HL-60 (cell line): ENCODE measurements at regions not wholly inside any gene's neighbourhood (a gene's known extent, or its start where the extent isn't known, plus 50 kb on each side); places are given as distances from the start of the nearest gene placed in this dataset.

ENCODE experiments used
- CTCF ChIP-seq: IDR thresholded peaks from one replicate; pipeline ENCODE4 v1.5.1; 2011; ENCODE audit warnings: low read length, control low read depth, inconsistent platforms; ENCODE audit not compliant: insufficient read depth
- POLR2AphosphoS5 ChIP-seq: IDR thresholded peaks from 2 replicates; pipeline ENCODE4 v1.6.1; 2012; ENCODE audit warnings: low read depth
- SPI1 ChIP-seq: IDR thresholded peaks from 2 replicates; pipeline ENCODE4 v1.6.1; 2012; ENCODE audit warnings: low read depth, mild to moderate bottlenecking, borderline replicate concordance
- TF ChIP-seq, protein P1 (sequence below): IDR thresholded peaks from 2 replicates; pipeline ENCODE4 v1.6.1; 2012; ENCODE audit warnings: low read depth; ENCODE audit not compliant: insufficient replicate concordance

GRCh38 chr2:62291052-62291451 is 95.1 kb downstream of the B3GNT2 start:
- TF ChIP-seq CTCF: no peak
- TF ChIP-seq POLR2AphosphoS5: no peak
- TF ChIP-seq SPI1: no peak
- TF ChIP-seq, protein P1, sequence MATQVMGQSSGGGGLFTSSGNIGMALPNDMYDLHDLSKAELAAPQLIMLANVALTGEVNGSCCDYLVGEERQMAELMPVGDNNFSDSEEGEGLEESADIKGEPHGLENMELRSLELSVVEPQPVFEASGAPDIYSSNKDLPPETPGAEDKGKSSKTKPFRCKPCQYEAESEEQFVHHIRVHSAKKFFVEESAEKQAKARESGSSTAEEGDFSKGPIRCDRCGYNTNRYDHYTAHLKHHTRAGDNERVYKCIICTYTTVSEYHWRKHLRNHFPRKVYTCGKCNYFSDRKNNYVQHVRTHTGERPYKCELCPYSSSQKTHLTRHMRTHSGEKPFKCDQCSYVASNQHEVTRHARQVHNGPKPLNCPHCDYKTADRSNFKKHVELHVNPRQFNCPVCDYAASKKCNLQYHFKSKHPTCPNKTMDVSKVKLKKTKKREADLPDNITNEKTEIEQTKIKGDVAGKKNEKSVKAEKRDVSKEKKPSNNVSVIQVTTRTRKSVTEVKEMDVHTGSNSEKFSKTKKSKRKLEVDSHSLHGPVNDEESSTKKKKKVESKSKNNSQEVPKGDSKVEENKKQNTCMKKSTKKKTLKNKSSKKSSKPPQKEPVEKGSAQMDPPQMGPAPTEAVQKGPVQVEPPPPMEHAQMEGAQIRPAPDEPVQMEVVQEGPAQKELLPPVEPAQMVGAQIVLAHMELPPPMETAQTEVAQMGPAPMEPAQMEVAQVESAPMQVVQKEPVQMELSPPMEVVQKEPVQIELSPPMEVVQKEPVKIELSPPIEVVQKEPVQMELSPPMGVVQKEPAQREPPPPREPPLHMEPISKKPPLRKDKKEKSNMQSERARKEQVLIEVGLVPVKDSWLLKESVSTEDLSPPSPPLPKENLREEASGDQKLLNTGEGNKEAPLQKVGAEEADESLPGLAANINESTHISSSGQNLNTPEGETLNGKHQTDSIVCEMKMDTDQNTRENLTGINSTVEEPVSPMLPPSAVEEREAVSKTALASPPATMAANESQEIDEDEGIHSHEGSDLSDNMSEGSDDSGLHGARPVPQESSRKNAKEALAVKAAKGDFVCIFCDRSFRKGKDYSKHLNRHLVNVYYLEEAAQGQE: no peak
